Erythroblast (primary cell): ENCODE measurements at regions not wholly inside any gene's neighbourhood (a gene's known extent, or its start where the extent isn't known, plus 50 kb on each side); places are given as distances from the start of the nearest gene placed in this dataset.

Experiments used
- GATA1 ChIP-seq: IDR thresholded peaks from 2 replicates; pipeline ENCODE4 v1.6.1; 2011; ENCODE audit warnings: low read depth, mild to moderate bottlenecking, control low read depth, low read length, moderate library complexity
- POLR2A ChIP-seq: IDR thresholded peaks from 2 replicates; pipeline ENCODE4 v1.6.1; 2011; ENCODE audit warnings: mild to moderate bottlenecking, low read length

GRCh38 chr10:61558188-61558587 is 104.5 kb upstream of the CABCOCO1 start:
- TF ChIP-seq POLR2A (no peak), GATA1 (no peak)
